T-cell (primary cell): ENCODE measurements at regions not wholly inside any gene's neighbourhood (a gene's known extent, or its start where the extent isn't known, plus 50 kb on each side); places are given as distances from the start of the nearest gene placed in this dataset.
"Not testable (repeated sequence)": the region's sequence is repeated elsewhere in the genome, so short reads cannot be mapped to it uniquely, and the experiment has no call there.

ENCODE experiments used
- ATAC-seq, 4 experiments: fragments of 200-7000 bp in 3 of 4; fragments of 150-1000 bp in 1 of 4; cut with Tn5 transposase; replicated peaks in 1 of 4; 1 replicate in 3 of 4; 2 replicates in 1 of 4; pipeline ENCODE4 v1.10.0; 2021; ENCODE audit warnings: moderate library complexity in 3 of 4, mild to moderate bottlenecking in 2 of 4, moderate number of reproducible peaks in 1 of 4
- CTCF ChIA-PET, 2 donors: fragments of 300-600 bp; sonication (Branson Sonifier 250); formaldehyde crosslinking; loops; one replicate each; lab custom pipeline; 2022; ENCODE audit warnings: antibody characterized with exemption in 2 of 2; lab: Charles Lee
- POLR2A ChIA-PET, 2 donors: fragments of 300-600 bp; sonication (Branson Sonifier 250); formaldehyde crosslinking; loops; one replicate each; lab custom pipeline; 2022; ENCODE audit warnings: antibody characterized with exemption in 2 of 2; lab: Charles Lee
- DNase-seq, 35 experiments: peaks; one replicate each; pipeline versions ENCODE4 v3.0.0 to v3.0.0-alpha.2; 2013 to 2023
- H3K27ac ChIP-seq: one replicate; pipeline ENCODE4 v1.5.1; 2013; ENCODE audit warnings: low read length
- H3K27me3 ChIP-seq, 2 experiments: replicated peaks in 1 of 2; 1 replicate in 1 of 2; 2 replicates in 1 of 2; pipeline versions ENCODE4 v1.6.1 to v1.7.0; 2013; ENCODE audit warnings: low read length in 1 of 2, mixed read lengths in 1 of 2; ENCODE audit not compliant: control insufficient read depth in 2 of 2, insufficient read depth in 2 of 2; ENCODE audit errors: extremely low read depth in 1 of 2
- H3K36me3 ChIP-seq, 2 donors: 1 replicate in 1 of 2; 2 replicates in 1 of 2; pipeline versions ENCODE4 v1.6.1 to v1.7.0; 2013; ENCODE audit warnings: low read length in 1 of 2; ENCODE audit not compliant: control insufficient read depth in 2 of 2, insufficient read depth in 1 of 2; ENCODE audit errors: extremely low read depth in 1 of 2
- H3K4me1 ChIP-seq, 2 experiments: 1 replicate in 1 of 2; 2 replicates in 1 of 2; pipeline versions ENCODE4 v1.6.1 to v1.7.0; 2013; ENCODE audit warnings: low read length in 2 of 2, mixed read lengths in 1 of 2; ENCODE audit not compliant: insufficient read depth in 2 of 2, control insufficient read depth in 1 of 2; ENCODE audit errors: extremely low read depth in 1 of 2
- H3K4me3 ChIP-seq, 2 donors: 1 replicate in 1 of 2; 2 replicates in 1 of 2; pipeline versions ENCODE4 v1.5.1 to v1.7.0; 2013; ENCODE audit warnings: mild to moderate bottlenecking in 2 of 2, low read length in 1 of 2, moderate library complexity in 1 of 2; ENCODE audit not compliant: control insufficient read depth in 1 of 2; ENCODE audit errors: extremely low read depth in 1 of 2
- H3K9me3 ChIP-seq: 2 replicates; pipeline ENCODE4 v1.7.0; 2013
- H3K27ac Mint-ChIP-seq, 2 donors: one replicate each; pipeline ENCODE4 v1.8.0; 2020 to 2021; ENCODE audit warnings: mild to moderate bottlenecking in 2 of 2, mixed read lengths in 2 of 2
- H3K27me3 Mint-ChIP-seq, 2 donors: one replicate each; pipeline ENCODE4 v1.8.0; 2021 to 2022; ENCODE audit warnings: mixed read lengths in 2 of 2
- H3K36me3 Mint-ChIP-seq: one replicate; pipeline ENCODE4 v1.8.0; 2021; ENCODE audit warnings: mixed read lengths
- H3K4me1 Mint-ChIP-seq, 3 donors: one replicate each; pipeline ENCODE4 v1.8.0; 2020 to 2022; ENCODE audit warnings: mixed read lengths in 3 of 3, mild to moderate bottlenecking in 1 of 3
- H3K4me3 Mint-ChIP-seq, 3 donors: one replicate each; pipeline ENCODE4 v1.8.0; 2020 to 2022; ENCODE audit warnings: mild to moderate bottlenecking in 3 of 3, mixed read lengths in 3 of 3, moderate library complexity in 3 of 3
- H3K9me3 Mint-ChIP-seq, 3 donors: one replicate each; pipeline ENCODE4 v1.8.0; 2020 to 2022; ENCODE audit warnings: mixed read lengths in 3 of 3
- WGBS: methylation state at CpG from one replicate; pipeline ENCODE4 v1.1.5; 2013; ENCODE audit warnings: missing lambda C conversion rate; ENCODE audit not compliant: insufficient coverage; 5-methylcytosine and 5-hydroxymethylcytosine counted together

GRCh38 chrX:45503787-45504362, 303.2 kb upstream of the DIPK2B start:
- ATAC-seq, H3K9me3 ChIP-seq, H3K36me3 Mint-ChIP-seq, H3K4me1 ChIP-seq, H3K36me3 ChIP-seq, DNase-seq, POLR2A ChIA-PET, H3K4me1 Mint-ChIP-seq, H3K9me3 Mint-ChIP-seq, H3K27ac Mint-ChIP-seq, H3K27me3 ChIP-seq, CTCF ChIA-PET, H3K27ac ChIP-seq, H3K4me3 ChIP-seq, H3K4me3 Mint-ChIP-seq: not testable (repeated sequence)
- peaks cover 0 to 30% of the 10 kb centered on the region in 2 donors for H3K27me3 Mint-ChIP-seq
- no CpG with 5 or more reads among the region's 31 CpGs for WGBS

DNA sequence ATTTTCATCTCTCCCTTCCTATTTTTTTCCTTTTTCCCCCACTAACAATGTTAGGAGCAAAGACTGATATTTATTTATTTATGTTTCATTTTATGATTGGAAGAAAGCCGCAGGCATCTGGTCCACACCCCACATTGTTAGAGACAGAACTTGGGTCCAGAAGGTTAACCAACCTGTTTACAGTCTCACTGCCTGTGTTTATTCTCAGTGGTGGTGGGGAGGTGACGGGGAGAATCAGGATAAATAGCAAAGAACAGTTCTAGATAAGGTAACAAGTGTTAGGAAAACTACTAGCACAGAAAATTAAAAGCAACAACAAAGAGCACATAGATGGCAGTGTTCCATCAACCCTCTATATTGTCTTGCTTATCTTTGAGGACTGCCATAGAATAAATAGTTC, 301.7 kb upstream of the DIPK2B start:
- Histone ChIP-seq H3K9me3 (no peaks in the 10 kb centered on the region), H3K4me1 (no peaks in the 10 kb centered on the region), H3K36me3 (no peaks in the 10 kb centered on the region), H3K27me3 (peaks cover 0 to 3% of the 10 kb centered on the region in 2 experiments), H3K27ac (no peak overlapping the region), H3K4me3 (no peak overlapping the region)
- ATAC-seq (no peak), DNase-seq (no peak)
- Mint-ChIP-seq H3K4me1 (peaks cover 4 to 5% (median 5%) of the 10 kb centered on the region in 3 donors), H3K36me3 (no peaks in the 10 kb centered on the region), H3K9me3 (no peaks in the 10 kb centered on the region), H3K27ac (no peak overlapping the region), H3K27me3 (peaks cover 2 to 39% of the 10 kb centered on the region in 2 donors), H3K4me3 (no peak overlapping the region)
- ChIA-PET POLR2A (no interaction called here), CTCF (no interaction called here)
- WGBS, result no CpG with 5 or more reads among the region's 2 CpGs

DNA sequence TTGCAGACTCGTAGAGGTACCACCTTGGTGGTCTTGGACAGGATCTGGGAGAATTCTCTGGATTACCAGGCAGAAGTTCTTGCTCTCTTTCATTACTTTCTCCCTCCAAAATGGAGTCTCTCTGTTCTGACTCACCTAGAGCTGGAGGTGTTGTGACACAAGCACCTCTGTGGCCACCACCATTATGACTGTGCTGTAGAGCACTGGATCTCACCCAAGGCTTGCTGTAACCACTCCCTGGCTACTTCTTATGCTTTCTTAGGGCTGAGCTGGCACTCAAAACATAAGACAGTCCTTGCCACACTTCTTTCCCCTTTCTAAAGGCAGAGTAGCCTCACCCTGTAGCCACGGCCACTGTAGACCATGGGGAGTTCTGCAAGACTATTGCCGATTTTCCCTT, 296.6 kb upstream of the DIPK2B start:
- CTCF ChIA-PET, result no interaction called here
- no peak overlapping the region for H3K4me3 Mint-ChIP-seq
- Histone ChIP-seq H3K4me3 (no peak overlapping the region), H3K36me3 (no peaks in the 10 kb centered on the region), H3K27ac (no peak overlapping the region), H3K9me3 (no peaks in the 10 kb centered on the region), H3K27me3 (peaks cover 0 to 3% of the 10 kb centered on the region in 2 experiments), H3K4me1 (no peaks in the 10 kb centered on the region)
- no peak overlapping the region for H3K27ac Mint-ChIP-seq
- peaks cover 6 to 34% of the 10 kb centered on the region in 2 donors for H3K27me3 Mint-ChIP-seq
- peaks cover 3 to 33% (median 4%) of the 10 kb centered on the region in 3 donors for H3K9me3 Mint-ChIP-seq
- ATAC-seq (no peak), DNase-seq (no peak)
- no peaks in the 10 kb centered on the region for H3K4me1 Mint-ChIP-seq
- no peaks in the 10 kb centered on the region for H3K36me3 Mint-ChIP-seq
- WGBS, result 100% methylated on average over 1 of the region's 3 CpGs
- POLR2A ChIA-PET, result no interaction called here

GRCh38 chrX:45485719-45486118, 285.0 kb upstream of the DIPK2B start:
- POLR2A ChIA-PET, result no interaction called here
- Mint-ChIP-seq H3K27me3 (no peaks in the 10 kb centered on the region), H3K36me3 (no peaks in the 10 kb centered on the region), H3K27ac (no peak overlapping the region), H3K4me3 (no peak overlapping the region), H3K4me1 (no peaks in the 10 kb centered on the region), H3K9me3 (peaks cover 0 to 10% (median 3%) of the 10 kb centered on the region in 3 donors)
- no peaks in the 10 kb centered on the region for H3K36me3 ChIP-seq
- DNase-seq (no peak), ATAC-seq (no peak)
- CTCF ChIA-PET, result no interaction called here
- H3K4me3 ChIP-seq, result no peak overlapping the region
- WGBS, result no CpG with 5 or more reads among the region's 1 CpG
- no peak overlapping the region for H3K27ac ChIP-seq
- H3K4me1 ChIP-seq, result no peaks in the 10 kb centered on the region
- H3K27me3 ChIP-seq, result no peaks in the 10 kb centered on the region
- no peaks in the 10 kb centered on the region for H3K9me3 ChIP-seq

DNA sequence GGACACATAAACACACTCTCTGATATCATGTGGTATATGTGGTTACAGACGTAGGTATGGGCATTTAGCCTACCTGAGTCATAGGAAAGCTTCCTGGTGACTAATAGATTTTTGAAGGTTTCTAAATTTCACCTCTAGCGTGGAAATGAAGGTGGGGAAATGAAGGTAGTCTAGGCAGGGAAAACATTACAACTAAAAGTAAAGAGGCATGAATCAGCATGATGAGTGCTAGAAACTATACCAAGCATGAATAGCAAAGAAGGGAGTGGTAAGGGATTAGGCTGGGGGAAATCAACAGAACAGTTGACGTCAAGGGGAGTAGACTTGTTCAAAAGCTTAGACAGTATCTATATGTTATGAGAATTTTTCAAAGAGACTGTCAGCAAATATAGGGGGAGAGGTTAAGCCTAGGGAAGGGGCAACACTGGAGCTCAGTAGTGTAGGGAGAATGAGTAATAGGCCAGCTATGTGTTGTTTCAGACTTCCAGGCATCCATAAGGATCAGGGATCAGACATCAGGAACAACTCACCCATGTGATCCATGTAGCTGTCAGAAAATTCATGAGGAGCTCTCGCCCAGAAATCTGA, 279.3 kb upstream of the DIPK2B start:
- Histone ChIP-seq H3K4me3 (no peak overlapping the region), H3K4me1 (no peaks in the 10 kb centered on the region), H3K27ac (no peak overlapping the region), H3K36me3 (no peaks in the 10 kb centered on the region), H3K9me3 (no peaks in the 10 kb centered on the region), H3K27me3 (no peaks in the 10 kb centered on the region)
- Mint-ChIP-seq H3K36me3 (no peaks in the 10 kb centered on the region), H3K27me3 (peaks cover 5 to 17% of the 10 kb centered on the region in 2 donors), H3K27ac (no peak overlapping the region), H3K4me1 (no peaks in the 10 kb centered on the region), H3K9me3 (no peaks in the 10 kb centered on the region), H3K4me3 (no peak overlapping the region)
- 100% methylated on average over 1 of the region's 4 CpGs for WGBS
- DNase-seq (no peak), ATAC-seq (no peak)
- CTCF ChIA-PET, result interaction anchor here in 1 of 2 donors (0.6 kb wide), 1 partner anchor 292 kb away, joined by 3 read pairs; no protein-coding TSS in a partner anchor
- POLR2A ChIA-PET, result no interaction called here

- no peak overlapping the region for H3K4me3 Mint-ChIP-seq
- no peaks in the 10 kb centered on the region for H3K9me3 Mint-ChIP-seq
- ChIA-PET CTCF (no interaction called here), POLR2A (no interaction called here)
- H3K27ac ChIP-seq, result no peak overlapping the region
- H3K27me3 Mint-ChIP-seq, result peaks cover 5 to 17% of the 10 kb centered on the region in 2 donors
- no CpG with 5 or more reads among the region's 4 CpGs for WGBS
- ATAC-seq (no peak), DNase-seq (no peak)
- no peak overlapping the region for H3K4me3 ChIP-seq
- no peaks in the 10 kb centered on the region for H3K9me3 ChIP-seq
- no peaks in the 10 kb centered on the region for H3K36me3 Mint-ChIP-seq
- H3K4me1 Mint-ChIP-seq, result no peaks in the 10 kb centered on the region
- no peaks in the 10 kb centered on the region for H3K36me3 ChIP-seq
- H3K27ac Mint-ChIP-seq, result no peak overlapping the region
- H3K27me3 ChIP-seq, result no peaks in the 10 kb centered on the region
- no peaks in the 10 kb centered on the region for H3K4me1 ChIP-seq
Observed at GRCh38 chrX:45479196-45479834, 278.6 kb upstream of the DIPK2B start.
